ENCODE measurements at regions not wholly inside any gene's neighbourhood (a gene's known extent, or its start where the extent isn't known, plus 50 kb on each side); places are given as distances from the start of the nearest gene placed in this dataset.

DNA sequence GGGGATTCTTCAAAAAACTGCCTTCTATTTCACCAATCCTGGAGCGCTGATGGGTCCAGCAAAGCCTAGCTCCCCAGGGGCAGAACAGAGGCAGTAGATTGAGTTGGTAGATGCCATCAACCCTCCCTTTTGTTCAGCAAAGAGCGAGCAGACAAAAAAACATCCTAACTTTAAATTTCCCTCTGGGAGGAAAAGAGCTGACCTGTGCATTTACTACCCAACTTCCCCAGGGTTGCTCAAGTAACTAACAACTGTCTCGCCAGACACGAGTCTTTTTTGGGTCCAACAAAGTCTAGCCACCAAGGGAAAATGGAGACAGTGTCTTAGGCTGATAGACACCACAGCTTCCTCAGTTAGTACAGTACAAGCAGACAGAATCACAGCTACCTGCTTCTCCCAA lies 476.3 kb upstream of the GRIA1 start:
- no peak for DNase-seq

DNA sequence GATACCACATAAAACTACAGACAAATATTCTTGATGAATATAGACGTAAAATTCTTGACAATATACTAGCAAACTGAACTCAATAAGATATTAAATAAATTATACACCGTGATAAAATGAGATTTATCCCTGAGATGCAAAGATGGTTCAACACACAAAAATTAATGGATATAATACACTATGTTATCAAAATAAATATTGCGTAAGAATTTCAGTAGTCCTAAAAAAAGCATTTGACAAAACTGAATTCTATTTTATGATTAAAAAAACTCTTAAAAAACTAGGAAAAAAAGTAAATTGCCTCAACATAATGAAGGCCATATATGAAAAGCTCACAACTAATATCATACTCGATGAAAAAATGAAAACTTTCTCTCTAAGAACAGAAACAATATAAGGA lies 472.3 kb upstream of the GRIA1 start:
- DNase-seq: no peak

DNA sequence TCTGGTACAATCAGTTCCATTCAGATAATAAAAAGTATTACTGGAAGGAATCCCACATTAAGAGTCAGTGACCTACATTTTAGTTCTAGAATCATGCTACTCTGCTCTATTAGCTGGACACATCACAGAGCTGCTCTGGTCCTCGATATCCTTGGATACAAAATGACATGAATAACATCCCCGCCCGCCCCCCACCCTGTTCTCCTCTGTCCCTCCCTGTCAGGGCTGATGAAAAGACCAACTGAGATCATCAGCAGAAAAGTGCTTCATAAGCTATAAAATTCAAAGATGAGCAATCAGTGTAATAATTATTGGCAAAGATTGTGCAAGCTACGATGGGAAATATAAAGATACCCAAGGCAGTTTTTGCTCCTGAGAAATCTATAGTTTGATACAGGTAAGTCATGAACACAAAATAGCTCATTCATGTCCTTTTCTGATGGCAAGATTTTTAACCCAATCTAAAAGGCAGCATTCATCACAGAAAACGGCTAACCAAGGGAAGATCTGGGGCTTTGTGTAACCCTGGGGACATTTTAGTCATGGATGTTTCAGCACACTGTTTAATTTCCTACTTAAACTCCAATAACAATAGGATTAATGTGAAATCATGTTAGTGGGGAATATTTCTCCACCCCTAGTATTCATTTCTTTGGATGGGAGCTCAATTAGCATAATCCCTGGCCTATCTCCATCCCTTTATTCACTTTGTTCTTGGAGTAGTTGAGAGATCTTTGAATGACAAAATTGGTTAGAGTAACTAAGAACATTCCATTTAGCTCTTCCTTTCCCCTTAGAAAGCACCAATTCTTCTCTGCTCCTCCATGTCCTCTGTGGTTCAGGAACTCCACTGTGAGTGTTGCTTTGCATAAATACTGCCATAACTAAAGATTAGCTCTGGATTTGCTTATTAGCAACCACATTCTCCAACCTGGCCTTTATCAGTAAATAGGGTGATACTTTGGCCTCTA lies 459.4 kb upstream of the GRIA1 start:
- DNase-seq: no peak

DNA sequence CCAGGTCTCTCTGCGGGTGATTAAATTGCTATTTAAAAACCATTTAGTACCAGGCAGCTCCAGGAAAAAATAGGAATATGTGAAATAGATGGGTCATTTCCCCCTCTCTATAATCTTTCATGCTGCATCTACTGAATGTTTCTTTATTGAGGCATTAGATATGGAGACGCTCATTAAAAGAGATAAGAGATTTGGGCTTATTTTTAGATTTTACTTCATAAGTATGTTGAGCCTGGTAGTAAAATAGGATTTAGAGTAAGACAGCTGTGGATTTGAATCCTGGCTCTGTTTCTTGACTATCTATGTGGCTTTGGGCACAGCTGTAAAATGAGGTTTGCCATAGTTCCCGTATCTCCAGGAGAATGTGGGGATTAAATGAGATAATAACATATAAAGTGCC lies 451.0 kb upstream of the GRIA1 start:
- no peak for DNase-seq

DNA sequence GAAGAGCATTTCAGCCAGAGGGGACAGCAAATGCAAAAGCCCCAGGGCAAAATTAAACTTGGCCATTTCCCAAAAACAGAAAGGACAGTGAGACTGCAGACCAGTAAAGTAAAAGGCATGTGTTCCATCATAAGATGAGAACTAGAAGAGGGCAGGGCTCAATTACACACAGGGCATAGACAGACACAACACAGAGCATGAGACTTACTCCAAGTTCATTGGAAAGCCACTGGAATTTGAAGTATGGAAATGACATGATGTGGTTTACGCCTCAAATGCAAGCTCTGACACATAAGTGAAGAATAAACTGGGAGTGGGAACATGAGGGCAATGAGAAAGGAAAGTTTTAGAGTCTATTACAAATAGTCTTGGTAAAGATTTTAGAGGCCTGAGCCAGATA lies 446.6 kb upstream of the GRIA1 start:
- DNase-seq: no peak

DNA sequence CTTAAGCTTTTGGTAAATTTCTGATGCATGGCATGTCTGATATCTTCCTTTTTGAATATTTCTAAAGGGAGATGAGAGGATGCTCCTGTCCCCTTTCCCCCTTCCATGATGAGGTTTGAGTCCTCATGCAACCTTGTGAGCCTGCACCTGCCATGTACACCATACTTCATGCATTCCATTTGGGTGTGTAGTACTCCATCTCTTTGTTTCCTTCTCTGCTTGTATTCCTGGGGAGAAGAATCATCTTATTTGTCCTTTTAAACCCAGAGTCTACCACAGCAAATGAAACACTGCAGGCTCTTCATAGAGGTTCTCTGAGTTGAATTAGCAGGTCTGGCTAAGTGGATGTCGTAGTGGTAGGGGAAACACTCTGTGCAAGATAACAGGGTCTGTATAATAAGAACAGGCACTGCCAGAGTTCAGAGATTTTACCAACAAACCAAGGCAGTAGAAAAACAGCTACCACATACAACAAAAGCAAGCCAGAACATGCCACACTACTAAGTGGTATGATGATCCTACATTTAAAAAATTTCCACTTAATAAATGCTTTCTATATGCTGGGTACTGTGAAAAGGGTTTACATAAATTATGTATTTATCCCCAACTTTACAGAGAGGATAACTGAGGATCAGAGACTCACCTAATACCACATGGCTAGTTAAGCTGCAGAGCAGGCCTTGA lies 439.8 kb upstream of the GRIA1 start:
- DNase-seq: no peak

DNA sequence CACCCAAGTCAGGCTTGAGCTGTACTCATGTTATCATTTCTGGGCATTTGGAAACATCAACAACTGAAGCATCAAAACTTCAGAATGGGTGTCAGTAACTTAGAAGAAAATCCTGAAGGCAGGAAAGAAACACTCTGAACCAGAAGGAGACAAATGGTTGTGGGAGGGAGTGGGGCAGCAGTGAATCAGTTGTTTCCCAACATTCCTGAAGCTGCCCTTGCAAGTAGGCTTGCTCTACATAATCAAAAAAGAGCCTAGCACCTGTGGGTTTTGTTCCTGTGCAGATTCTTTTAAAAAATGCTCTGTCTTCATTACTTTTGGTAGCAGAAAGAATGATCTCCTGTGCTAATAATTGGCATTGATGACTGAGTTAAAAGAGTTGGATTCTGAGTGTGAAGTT lies 424.2 kb upstream of the GRIA1 start:
- DNase-seq: no peak

DNA sequence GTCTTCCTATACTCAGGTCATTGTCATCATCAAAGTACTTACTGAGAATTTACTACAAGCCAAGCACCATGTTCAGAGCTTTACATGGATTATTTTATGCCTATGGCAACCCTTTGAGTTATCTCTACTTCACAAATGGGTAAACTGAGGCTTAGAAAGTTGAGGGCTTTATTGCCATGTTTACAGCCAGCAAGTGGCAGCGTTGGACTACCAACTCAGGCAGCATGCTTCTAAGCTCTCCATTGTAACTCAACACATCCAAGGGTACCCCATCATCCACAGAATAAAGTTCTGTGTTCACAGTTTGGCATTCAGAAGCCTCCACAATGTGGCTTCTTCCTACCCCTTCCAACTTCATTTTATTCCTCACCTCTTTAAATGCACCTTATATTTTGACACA lies 422.6 kb upstream of the GRIA1 start:
- no peak for DNase-seq

DNA sequence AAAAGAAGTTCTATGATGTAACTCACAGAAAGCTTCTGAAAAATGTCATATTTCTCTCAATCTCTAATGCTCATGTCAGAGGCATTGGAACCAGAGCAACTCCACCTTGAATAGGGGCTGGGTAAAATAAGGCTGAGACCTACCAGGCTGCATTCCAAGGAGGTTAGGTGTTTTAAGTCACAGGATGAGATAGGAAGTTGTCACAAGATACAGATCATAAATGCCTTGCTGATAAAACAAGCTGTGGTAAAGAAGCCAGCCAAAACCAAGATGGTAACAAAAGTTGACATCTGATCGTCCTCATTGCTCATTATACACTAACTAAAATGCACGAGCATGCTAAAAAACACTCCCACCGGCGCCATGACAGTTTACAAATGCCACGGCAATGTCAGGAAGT lies 411.1 kb upstream of the GRIA1 start:
- no peak for DNase-seq

DNA sequence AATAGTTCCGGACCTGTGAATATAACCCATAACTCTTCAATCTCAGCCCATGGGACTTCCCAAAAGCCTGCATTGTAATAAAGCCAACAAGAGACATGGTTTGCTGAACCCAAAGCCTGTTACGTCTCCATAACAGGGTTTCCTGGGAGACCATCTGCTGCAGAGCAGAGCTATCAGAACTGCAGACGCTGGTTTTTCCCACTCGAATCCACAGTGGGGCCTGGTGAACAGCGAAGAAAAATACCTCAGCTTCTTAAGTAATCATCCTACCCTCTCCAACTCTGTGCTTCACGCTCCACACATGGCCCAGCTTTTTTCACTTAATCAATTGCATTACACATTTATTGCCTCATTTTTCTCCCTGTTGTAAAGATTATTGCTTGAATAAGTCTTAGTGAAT lies 409.5 kb upstream of the GRIA1 start:
- no peak for DNase-seq

DNA sequence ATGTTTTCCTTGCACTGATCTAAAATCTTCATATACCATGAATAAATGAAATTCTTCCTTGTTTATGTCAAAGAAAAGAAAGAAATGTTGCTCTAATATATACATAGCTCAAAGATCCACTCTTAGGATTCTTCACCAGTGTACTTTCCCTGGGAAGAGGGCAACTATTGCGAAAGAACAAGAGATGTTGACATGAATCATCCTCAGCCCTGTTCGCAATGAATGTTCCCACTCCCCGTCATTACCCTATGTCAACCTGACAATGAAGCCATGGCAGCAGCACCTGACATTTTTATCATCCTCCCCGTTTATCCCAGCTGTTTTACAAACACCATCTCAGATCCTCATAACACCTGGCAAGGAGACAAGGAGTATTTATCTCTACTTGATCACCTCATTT lies 409.1 kb upstream of the GRIA1 start:
- DNase-seq: no peak

DNA sequence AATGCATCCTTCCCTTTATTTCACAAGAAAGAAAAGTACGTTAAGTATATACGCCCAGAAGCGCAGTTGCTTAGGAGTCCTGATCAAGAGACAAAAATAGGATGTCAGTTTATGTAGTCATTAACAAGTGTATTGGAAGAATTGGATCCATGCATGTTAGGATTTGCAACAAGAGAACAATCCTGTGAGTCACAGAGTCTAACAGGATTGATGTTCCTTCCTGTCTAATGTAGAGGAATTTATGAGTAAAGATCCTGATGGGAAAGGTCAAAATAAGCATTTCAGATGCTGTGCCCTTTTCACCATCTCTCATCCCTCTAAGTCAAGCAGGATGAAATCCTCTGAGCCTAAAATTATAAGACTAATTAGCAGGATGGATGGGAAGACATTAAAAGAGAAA lies 406.0 kb upstream of the GRIA1 start:
- no peak for DNase-seq

DNA sequence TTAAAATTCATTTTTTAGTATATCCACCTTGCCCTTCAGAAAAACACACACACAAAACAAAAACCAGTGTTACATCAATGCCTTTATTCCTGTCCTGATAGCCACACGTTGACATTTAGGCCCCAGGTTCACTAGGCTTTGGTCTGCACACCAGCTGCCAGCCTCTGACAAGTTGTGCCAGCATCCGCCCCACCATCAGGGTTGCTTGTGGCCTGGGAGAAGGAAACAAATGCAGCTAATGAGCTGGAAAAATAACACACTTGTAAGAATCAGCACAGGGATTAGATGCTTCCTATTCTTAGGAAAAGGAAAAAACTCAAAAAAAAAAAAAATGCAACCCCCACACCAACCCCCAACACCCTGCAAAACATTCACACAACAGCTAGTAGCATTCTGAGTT lies 404.0 kb upstream of the GRIA1 start:
- no peak for DNase-seq

DNA sequence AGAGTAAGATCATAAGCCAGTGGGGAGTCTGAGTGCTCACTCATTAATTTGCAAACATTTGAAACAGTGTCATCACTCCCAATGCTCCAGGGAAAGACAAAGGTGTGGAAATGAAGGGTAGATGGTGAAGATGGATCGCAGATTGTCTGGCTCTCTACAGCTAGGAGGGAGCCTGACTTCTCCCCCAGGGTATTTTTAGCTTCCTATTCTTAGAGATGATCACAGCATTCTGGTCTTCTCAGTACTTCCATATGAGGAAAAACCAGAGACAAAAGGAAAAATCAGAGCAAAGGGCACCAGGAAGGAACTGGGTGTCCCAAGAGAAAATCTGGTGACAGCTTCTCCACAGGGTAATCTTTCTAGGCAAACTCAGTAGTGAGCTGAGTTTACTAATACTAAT lies 401.9 kb upstream of the GRIA1 start:
- DNase-seq: no peak

DNA sequence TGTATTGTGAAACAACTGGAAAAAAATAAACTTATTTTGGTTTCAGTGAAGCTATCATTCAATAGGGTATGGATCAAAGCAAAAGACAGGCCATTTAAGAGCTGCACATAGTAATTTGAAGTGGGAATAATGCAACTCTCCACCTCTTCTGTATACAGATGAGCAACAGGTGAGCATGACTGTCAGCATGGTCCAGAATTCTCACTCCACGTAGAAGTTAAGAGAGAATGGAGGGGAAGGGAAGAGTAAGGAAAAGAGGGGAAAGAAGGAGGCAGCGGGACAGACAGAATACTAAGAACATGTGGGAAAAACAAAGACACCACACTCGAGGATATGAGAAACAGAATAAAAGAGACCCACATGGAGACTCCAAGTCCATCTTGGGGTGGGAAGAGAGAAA lies 396.1 kb upstream of the GRIA1 start:
- DNase-seq: no peak

DNA sequence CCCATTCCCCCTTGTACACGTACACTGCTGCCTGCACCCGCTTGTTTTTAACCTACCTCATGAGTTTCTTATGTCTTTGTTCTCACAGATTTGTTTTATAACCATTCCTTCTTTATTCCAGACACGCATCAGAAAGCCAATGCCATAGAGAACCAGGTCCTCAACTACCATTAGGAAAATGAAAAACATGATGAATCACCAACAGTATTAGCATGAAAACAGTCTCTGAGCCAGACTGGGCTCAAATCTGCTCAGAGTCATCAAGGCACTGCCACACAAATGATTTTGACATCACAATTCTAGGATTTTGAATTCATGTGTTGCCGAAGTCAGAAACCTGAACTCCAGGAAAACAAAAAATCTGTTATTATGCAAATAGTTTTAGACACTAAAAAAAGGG lies 394.1 kb upstream of the GRIA1 start:
- DNase-seq: no peak

DNA sequence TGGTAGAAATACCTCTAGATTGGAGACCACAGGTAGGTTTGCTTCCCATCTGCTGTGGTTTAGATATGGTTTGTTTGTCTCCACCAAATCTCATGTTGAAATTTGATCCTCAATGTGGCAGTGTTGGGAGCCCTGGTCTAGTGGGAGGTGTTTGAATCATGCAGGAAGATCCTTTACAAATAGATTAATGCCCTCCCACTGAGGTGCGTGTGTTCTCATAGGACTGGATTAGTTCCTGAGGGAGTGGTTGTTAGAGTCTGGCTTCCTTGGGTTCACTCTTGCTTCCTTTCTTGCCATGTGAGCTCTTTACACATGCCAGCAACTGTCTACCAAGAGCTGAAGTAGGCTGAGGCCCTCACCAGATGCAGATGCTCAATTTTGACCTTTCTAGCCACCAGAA lies 391.1 kb upstream of the GRIA1 start:
- no peak for DNase-seq

DNA sequence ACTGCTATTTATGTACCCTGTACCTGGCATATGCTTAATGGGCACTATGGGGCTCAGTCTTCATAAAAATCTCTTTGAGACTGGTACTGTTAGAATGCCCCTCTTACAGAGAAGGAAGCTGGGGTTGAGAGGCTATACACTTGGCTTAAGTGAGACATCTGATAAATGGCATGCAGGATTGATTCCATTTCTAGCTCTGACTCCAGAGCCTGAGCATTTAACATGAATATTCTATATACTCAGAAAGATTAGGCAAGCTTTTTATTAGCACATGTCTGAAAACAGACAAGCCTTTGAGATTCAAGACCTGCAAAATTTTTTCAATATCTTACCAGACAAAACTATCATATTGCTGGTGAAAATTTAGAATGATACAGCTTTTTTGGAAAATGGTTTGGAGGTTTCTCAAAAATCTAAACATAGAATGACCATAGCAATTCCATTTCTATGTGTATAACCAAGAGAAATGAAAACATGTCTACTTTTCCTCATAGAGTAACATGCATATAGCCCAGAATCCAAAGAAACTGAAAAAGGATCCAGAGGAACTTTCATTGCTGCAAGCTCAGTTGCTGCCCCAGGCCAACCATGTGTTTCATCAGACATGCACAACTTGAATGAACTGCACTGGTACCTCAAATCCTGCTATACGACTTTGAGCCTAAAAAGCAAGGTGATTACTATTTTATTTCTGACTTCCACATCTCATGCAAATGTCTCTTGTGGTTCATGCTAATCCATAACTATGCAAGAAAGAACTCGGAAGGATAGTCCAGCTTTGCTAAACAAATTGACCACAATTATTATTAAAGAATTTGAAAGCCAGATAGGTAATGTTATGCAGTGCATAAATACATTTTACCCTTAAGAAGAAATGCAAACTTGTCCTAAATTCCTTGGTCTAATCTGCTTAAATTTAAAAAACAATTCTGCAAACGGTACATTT lies 389.0 kb upstream of the GRIA1 start:
- no peak for DNase-seq

DNA sequence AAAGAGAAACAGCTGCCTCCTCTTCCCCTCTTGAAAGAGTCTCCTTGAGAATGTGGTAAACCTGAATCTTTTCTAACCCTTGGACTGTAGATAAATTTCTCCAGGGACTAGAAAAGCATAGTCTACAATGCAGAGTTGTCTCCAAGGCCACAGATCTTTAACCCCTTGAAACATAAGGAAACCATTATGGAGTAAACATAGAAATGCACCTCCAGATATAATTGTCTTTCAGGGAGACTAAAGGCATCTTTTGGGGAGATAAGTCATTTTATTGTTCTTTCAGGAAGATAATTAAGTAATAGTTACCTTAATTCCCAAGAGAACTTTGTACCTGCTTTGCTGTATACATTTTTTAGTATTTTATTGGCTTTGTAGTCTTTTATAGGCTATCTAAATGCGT lies 373.6 kb upstream of the GRIA1 start:
- DNase-seq: no peak

DNA sequence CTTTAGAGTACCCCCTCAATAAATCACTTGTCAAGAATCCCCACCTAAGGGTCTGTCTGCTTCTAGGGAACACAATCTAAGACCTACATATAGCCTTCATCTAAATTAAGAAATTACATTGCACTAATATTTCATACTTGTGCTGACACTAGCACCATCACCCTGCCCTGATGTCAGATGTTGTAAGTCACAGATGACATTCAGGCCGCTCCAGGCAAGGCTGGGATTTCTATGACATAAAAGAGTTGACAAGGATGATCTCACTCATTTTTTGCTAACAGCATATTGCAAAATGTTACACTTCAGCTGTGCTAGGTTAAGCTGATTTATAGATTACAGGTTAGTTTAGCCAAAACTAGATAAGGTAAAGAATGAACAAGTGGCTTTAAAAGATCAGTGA lies 372.5 kb upstream of the GRIA1 start:
- DNase-seq: no peak

DNA sequence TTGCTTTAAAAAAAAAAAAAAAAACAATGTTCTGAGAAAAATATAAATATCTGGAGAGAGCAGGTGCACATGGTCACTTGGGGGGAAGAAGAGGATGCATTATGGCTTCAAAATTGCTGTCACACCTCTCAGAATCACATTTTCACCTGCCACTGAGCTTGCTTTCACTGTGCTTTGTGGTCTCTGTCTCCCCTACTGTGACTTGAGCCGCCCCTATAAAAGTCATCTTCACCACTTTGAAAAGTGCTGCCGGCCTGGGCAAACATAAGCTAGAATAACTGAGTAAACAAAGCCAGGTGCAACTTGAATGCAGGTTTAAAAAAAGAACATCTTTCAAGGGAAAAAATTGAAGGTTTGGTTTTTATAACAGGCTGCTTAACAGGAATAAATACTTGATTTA lies 368.1 kb upstream of the GRIA1 start:
- no peak for DNase-seq

DNA sequence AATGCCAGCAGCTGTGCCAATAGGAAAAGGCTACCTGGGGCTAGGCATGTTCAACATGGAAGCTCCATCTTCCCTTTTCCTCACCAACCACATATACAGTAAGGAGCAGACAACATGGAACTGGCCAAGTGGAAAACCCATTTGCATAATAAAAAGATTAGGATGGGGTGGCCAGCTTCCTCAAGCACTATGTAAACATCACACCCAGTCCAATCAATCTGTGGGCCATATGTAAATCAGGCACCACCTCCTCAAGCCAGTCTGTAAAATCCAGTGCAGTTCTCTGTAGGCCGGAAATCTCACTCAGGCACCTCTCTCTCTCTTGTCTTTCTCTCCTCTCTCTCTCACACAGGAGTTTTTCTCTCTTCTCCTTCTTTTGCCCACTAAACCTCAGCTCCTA lies 360.2 kb upstream of the GRIA1 start:
- DNase-seq: no peak

DNA sequence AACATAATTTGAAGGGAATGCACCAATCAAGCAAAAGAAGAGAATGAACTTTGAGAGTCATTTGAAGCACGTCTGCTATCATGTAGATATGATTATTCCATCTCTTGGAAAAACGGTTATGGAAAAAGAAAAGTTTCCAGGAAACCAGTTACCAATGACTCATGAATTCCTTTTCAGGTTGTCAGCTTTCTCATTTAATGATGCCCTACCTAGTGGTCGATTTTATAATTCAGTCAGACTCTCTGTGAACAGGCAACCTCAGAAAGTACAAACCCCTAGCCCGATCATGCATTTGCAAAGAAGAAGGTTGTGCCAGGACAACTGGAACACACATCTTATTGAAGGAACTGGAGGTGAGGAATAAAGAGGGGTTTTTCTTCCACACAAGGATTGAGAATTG lies 355.1 kb upstream of the GRIA1 start:
- no peak for DNase-seq
